Neural progenitor cell (in vitro differentiated cells): ENCODE measurements at regions not wholly inside any gene's neighbourhood (a gene's known extent, or its start where the extent isn't known, plus 50 kb on each side); places are given as distances from the start of the nearest gene placed in this dataset.
"Not testable (repeated sequence)": the region's sequence is repeated elsewhere in the genome, so short reads cannot be mapped to it uniquely, and the experiment has no call there.

Source experiments
- DNase-seq: peaks from one replicate; pipeline ENCODE4 v3.0.0-alpha.2; 2016; ENCODE audit warnings: low spot score
- H2AFZ ChIP-seq: fragments of 200-600 bp; sonication (generic); replicated peaks from 2 replicates; pipeline ENCODE4 v1.6.1; 2016; ENCODE audit warnings: antibody characterized with exemption
- H3F3A ChIP-seq: fragments of 200-600 bp; sonication (generic); 2 replicates; pipeline ENCODE4 v1.6.1; 2016; ENCODE audit warnings: antibody characterized with exemption, low read depth
- H3K27ac ChIP-seq: fragments of 200-600 bp; sonication (generic); 2 replicates; pipeline ENCODE4 v1.5.1; 2016; ENCODE audit warnings: mild to moderate bottlenecking
- H3K27me3 ChIP-seq: fragments of 200-600 bp; sonication (generic); 2 replicates; pipeline ENCODE4 v1.6.1; 2016; ENCODE audit warnings: mild to moderate bottlenecking, moderate library complexity
- H3K36me3 ChIP-seq: fragments of 200-600 bp; sonication (generic); 2 replicates; pipeline ENCODE4 v1.5.1; 2016
- H3K4me1 ChIP-seq: fragments of 200-600 bp; sonication (generic); 2 replicates; pipeline ENCODE4 v1.6.1; 2016; ENCODE audit warnings: mixed run types
- H3K4me2 ChIP-seq: fragments of 200-600 bp; sonication (generic); 2 replicates; pipeline ENCODE4 v1.6.1; 2016
- H3K4me3 ChIP-seq: fragments of 200-600 bp; sonication (generic); 2 replicates; pipeline ENCODE4 v1.5.1; 2016
- H3K79me2 ChIP-seq: fragments of 200-600 bp; sonication (generic); 2 replicates; pipeline ENCODE4 v1.6.1; 2016; ENCODE audit warnings: low read depth
- H3K9ac ChIP-seq: fragments of 200-600 bp; sonication (generic); 2 replicates; pipeline ENCODE4 v1.6.1; 2016
- H3K9me3 ChIP-seq: fragments of 200-600 bp; sonication (generic); 2 replicates; pipeline ENCODE4 v1.5.1; 2016; ENCODE audit warnings: low read depth
- H4K20me1 ChIP-seq: fragments of 200-600 bp; sonication (generic); 2 replicates; pipeline ENCODE4 v1.6.1; 2016; ENCODE audit warnings: low read depth
- H3K27ac Mint-ChIP-seq: 3 replicates; pipeline ENCODE4 v1.8.0; 2021; ENCODE audit warnings: mixed read lengths
- H3K27me3 Mint-ChIP-seq: 2 replicates; pipeline ENCODE4 v1.8.0; 2022; ENCODE audit warnings: low read depth, mild to moderate bottlenecking, inconsistent platforms, moderate library complexity, mixed read lengths; ENCODE audit not compliant: insufficient read depth
- H3K36me3 Mint-ChIP-seq: 3 replicates; pipeline ENCODE4 v1.8.0; 2021; ENCODE audit warnings: mixed read lengths
- H3K4me1 Mint-ChIP-seq: 3 replicates; pipeline ENCODE4 v1.8.0; 2021; ENCODE audit warnings: mixed read lengths
- H3K4me3 Mint-ChIP-seq: 3 replicates; pipeline ENCODE4 v1.8.0; 2021; ENCODE audit warnings: mild to moderate bottlenecking, moderate library complexity, mixed read lengths
- H3K9me3 Mint-ChIP-seq: 3 replicates; pipeline ENCODE4 v1.8.0; 2020; ENCODE audit warnings: mixed read lengths
- EZH2 ChIP-seq: fragments of 200-600 bp; sonication (generic); IDR thresholded peaks from 2 replicates; pipeline ENCODE4 v1.6.1; 2017; ENCODE audit warnings: antibody characterized with exemption, mild to moderate bottlenecking, moderate library complexity
- EZH2phosphoT487 ChIP-seq: fragments of 200-600 bp; sonication (generic); IDR thresholded peaks from 2 replicates; pipeline ENCODE4 v1.6.1; 2017; ENCODE audit warnings: antibody characterized with exemption
- TF ChIP-seq, protein P1 (sequence below): fragments of 200-600 bp; sonication (generic); IDR thresholded peaks from 2 replicates; pipeline ENCODE4 v1.5.1; 2017; ENCODE audit warnings: antibody characterized with exemption, mild to moderate bottlenecking

DNA sequence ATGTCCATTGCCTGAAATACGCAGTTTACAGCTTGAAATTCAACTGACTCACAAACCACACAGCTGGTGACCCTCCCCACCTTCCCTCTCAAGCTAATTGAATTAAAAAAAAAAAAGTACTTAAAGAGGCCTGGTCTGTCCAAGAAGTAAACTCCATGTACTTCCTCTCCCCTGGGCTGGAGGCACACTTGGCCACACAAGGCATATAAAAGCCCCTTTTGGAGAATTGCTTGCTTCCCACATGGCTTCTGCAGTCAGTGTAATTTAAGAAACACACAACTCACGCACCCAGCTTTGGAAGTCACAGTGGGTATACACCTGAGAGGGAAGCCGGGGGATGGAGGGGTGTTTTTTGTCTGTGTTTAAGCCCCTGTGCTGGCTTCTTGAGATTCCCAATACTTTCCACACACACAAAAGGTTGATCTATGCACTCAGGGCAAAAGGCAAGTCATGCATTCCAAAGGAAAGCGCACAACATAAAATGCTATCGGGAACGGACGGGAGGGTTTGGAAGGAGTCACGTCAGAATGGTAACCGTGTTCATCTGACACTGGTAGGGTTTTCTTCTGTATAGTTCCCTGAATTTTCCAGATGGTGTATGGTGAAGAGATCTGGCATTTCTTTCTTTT, 106.6 kb upstream of the ALDH1A3 start:
- Mint-ChIP-seq H3K27ac (no peak overlapping the region), H3K27me3 (peaks cover 4% of the 10 kb centered on the region), H3K9me3 (peaks cover 15% of the 10 kb centered on the region), H3K36me3 (no peaks in the 10 kb centered on the region), H3K4me3 (peak overlapping the region; percentile 53), H3K4me1 (peaks cover 17% of the 10 kb centered on the region)
- H3K27ac ChIP-seq: no peak overlapping the region
- no peaks in the 10 kb centered on the region for H3K27me3 ChIP-seq
- no peaks in the 10 kb centered on the region for H3K9me3 ChIP-seq
- H3K4me3 ChIP-seq: no peak overlapping the region
- H3K9ac ChIP-seq: no peak overlapping the region
- H4K20me1 ChIP-seq: no peaks in the 10 kb centered on the region
- no peaks in the 10 kb centered on the region for H3K79me2 ChIP-seq
- TF ChIP-seq EZH2phosphoT487 (no peak), EZH2 (no peak)
- TF ChIP-seq, protein P1, sequence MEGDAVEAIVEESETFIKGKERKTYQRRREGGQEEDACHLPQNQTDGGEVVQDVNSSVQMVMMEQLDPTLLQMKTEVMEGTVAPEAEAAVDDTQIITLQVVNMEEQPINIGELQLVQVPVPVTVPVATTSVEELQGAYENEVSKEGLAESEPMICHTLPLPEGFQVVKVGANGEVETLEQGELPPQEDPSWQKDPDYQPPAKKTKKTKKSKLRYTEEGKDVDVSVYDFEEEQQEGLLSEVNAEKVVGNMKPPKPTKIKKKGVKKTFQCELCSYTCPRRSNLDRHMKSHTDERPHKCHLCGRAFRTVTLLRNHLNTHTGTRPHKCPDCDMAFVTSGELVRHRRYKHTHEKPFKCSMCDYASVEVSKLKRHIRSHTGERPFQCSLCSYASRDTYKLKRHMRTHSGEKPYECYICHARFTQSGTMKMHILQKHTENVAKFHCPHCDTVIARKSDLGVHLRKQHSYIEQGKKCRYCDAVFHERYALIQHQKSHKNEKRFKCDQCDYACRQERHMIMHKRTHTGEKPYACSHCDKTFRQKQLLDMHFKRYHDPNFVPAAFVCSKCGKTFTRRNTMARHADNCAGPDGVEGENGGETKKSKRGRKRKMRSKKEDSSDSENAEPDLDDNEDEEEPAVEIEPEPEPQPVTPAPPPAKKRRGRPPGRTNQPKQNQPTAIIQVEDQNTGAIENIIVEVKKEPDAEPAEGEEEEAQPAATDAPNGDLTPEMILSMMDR: no peak
- peak overlapping the region; percentile 28 for H3K4me2 ChIP-seq
- peaks cover 12% of the 10 kb centered on the region for H3K4me1 ChIP-seq
- no peaks in the 10 kb centered on the region for H3K36me3 ChIP-seq
- H3F3A ChIP-seq: no peaks in the 10 kb centered on the region
- DNase-seq: peak; percentile 22
- H2AFZ ChIP-seq: peak overlapping the region; percentile 4

DNA sequence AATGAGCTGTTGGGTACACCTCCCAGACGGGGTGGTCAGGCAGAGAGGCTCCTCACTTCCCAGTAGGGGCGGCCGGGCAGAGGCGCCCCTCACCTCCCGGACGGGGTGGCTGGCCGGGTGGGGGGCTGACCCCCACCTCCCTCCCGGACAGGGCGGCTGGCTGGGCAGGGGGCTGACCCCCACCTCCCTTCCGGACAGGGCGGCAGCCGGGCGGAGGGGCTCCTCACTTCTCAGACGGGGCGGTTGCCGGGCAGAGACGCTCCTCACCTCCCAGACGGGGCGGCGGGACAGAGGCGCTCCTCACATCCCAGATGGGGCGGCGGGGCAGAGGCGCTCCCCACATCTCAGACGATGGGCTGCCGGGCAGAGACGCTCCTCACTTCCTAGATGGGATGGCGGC, 105.6 kb upstream of the ALDH1A3 start:
- H3K9ac ChIP-seq, H3F3A ChIP-seq, H3K36me3 ChIP-seq, DNase-seq, H2AFZ ChIP-seq, H3K27ac Mint-ChIP-seq, H3K27me3 ChIP-seq, H3K4me3 Mint-ChIP-seq, H3K4me2 ChIP-seq, H3K79me2 ChIP-seq, H3K36me3 Mint-ChIP-seq, H4K20me1 ChIP-seq, H3K27me3 Mint-ChIP-seq, H3K4me3 ChIP-seq, H3K9me3 ChIP-seq, H3K27ac ChIP-seq: not testable (repeated sequence)
- peaks cover 17% of the 10 kb centered on the region for H3K4me1 Mint-ChIP-seq
- H3K4me1 ChIP-seq: peaks cover 12% of the 10 kb centered on the region
- peaks cover 15% of the 10 kb centered on the region for H3K9me3 Mint-ChIP-seq

DNA sequence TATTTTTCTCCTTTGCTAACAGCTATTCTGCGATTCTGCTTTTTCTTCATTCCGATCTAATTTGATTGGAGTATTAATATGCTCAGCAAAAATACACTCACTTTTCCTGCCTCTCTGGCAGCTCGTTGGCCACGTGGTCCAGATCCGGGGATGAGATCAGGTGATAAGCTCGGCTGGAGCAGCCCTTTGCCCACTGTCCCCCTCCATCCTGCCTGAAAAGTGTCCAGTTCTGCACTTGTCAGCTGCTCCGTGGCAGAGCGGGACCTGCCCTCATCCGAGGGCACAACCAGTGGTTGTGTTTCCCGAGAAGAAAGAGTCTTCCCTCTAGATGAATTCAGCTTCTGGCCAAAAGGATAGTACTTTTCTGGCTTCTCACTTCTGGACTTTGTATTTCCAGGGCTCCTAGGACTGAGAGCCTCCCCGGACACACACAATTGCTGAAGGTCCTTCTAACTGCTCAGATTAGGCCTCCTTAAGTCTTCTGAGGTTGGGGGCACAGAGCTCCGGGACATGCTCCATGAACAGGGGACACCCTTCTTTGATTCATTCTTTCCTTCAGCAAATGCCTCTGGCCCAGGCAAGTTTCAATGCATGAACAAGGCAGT, 103.9 kb upstream of the ALDH1A3 start:
- no peak overlapping the region for H3K27ac ChIP-seq

More for the DNA sequence above, 103.9 kb upstream of the ALDH1A3 start:
- Histone ChIP-seq H3K27me3 (no peaks in the 10 kb centered on the region), H3K4me3 (no peak overlapping the region), H3K9me3 (no peaks in the 10 kb centered on the region), H3K9ac (no peak overlapping the region), H4K20me1 (no peaks in the 10 kb centered on the region), H3K4me2 (no peak overlapping the region), H3K4me1 (peaks cover 12% of the 10 kb centered on the region), H3K36me3 (no peaks in the 10 kb centered on the region), H3K79me2 (no peaks in the 10 kb centered on the region), H3F3A (no peaks in the 10 kb centered on the region), H2AFZ (no peak overlapping the region)
- TF ChIP-seq EZH2phosphoT487 (no peak), EZH2 (no peak)
- TF ChIP-seq, protein P1: no peak
- H3K9me3 Mint-ChIP-seq: peaks cover 15% of the 10 kb centered on the region
- H3K4me3 Mint-ChIP-seq: no peak overlapping the region
- H3K27me3 Mint-ChIP-seq: peaks cover 4% of the 10 kb centered on the region
- no peaks in the 10 kb centered on the region for H3K36me3 Mint-ChIP-seq
- H3K4me1 Mint-ChIP-seq: peaks cover 16% of the 10 kb centered on the region
- no peak for DNase-seq
- H3K27ac Mint-ChIP-seq: no peak overlapping the region
